DMS79 (cell line): ENCODE measurements at regions not wholly inside any gene's neighbourhood (a gene's known extent, or its start where the extent isn't known, plus 50 kb on each side); places are given as distances from the start of the nearest gene placed in this dataset.
"Not testable (repeated sequence)": the region's sequence is repeated elsewhere in the genome, so short reads cannot be mapped to it uniquely, and the experiment has no call there.

ENCODE experiments used
- DNase-seq: peaks from one replicate; lab custom pipeline; 2025; lab: John Stamatoyannopoulos, UW

- DNase-seq, result no peak
Measured at GRCh38 chr18:78790960-78791359, 188.7 kb upstream of the SALL3 start.

GRCh38 chr18:78792094-78792493, 187.5 kb upstream of the SALL3 start:
- no peak for DNase-seq

GRCh38 chr18:78792736-78793135, 186.9 kb upstream of the SALL3 start:
- no peak for DNase-seq

- DNase-seq, result no peak
Measured at GRCh38 chr18:78793313-78794070, 186.1 kb upstream of the SALL3 start.

- no peak for DNase-seq
Measured at GRCh38 chr18:78794071-78794430, 185.6 kb upstream of the SALL3 start.

- DNase-seq, result no peak
Measured at GRCh38 chr18:78796693-78797455, 182.7 kb upstream of the SALL3 start.

- DNase-seq, result no peak
Measured at GRCh38 chr18:78797499-78797898, 182.1 kb upstream of the SALL3 start.

GRCh38 chr18:78798402-78799175, 181.0 kb upstream of the SALL3 start:
- no peak for DNase-seq

- no peak for DNase-seq
Measured at GRCh38 chr18:78799382-78800089, 180.1 kb upstream of the SALL3 start.

GRCh38 chr18:78800102-78800851, 179.3 kb upstream of the SALL3 start:
- not testable (repeated sequence) for DNase-seq

- DNase-seq, result no peak
Measured at GRCh38 chr18:78801011-78801410, 178.6 kb upstream of the SALL3 start.

- no peak for DNase-seq
Measured at GRCh38 chr18:78803104-78803503, 176.5 kb upstream of the SALL3 start.

- DNase-seq, result no peak
Measured at GRCh38 chr18:78804206-78805030, 175.2 kb upstream of the SALL3 start.

- DNase-seq, result no peak
Measured at GRCh38 chr18:78805840-78806239, 173.8 kb upstream of the SALL3 start.

GRCh38 chr18:78807668-78808067, 171.9 kb upstream of the SALL3 start:
- no peak for DNase-seq

GRCh38 chr18:78809845-78810244, 169.8 kb upstream of the SALL3 start:
- DNase-seq, result no peak

GRCh38 chr18:78810706-78811105, 168.9 kb upstream of the SALL3 start:
- no peak for DNase-seq

GRCh38 chr18:78812067-78812466, 167.6 kb upstream of the SALL3 start:
- no peak for DNase-seq

- no peak for DNase-seq
Measured at GRCh38 chr18:78813156-78813555, 166.5 kb upstream of the SALL3 start.

- DNase-seq, result peak; percentile 13
Measured at GRCh38 chr18:78813936-78814710, 165.5 kb upstream of the SALL3 start.
